ENCODE measurements at regions not wholly inside any gene's neighbourhood (a gene's known extent, or its start where the extent isn't known, plus 50 kb on each side); places are given as distances from the start of the nearest gene placed in this dataset.

- DNase-seq (ENCODE audit: low spot score) = no peak
Measured at GRCh38 chr14:71287567-71287966, 380.3 kb downstream of the PCNX1 start.

- DNase-seq (ENCODE audit: low spot score) = no peak
Measured at GRCh38 chr14:71289536-71289935, 382.3 kb downstream of the PCNX1 start.

- DNase-seq (ENCODE audit: low spot score) = no peak
Measured at GRCh38 chr14:71290301-71290700, 383.0 kb downstream of the PCNX1 start.

DNA sequence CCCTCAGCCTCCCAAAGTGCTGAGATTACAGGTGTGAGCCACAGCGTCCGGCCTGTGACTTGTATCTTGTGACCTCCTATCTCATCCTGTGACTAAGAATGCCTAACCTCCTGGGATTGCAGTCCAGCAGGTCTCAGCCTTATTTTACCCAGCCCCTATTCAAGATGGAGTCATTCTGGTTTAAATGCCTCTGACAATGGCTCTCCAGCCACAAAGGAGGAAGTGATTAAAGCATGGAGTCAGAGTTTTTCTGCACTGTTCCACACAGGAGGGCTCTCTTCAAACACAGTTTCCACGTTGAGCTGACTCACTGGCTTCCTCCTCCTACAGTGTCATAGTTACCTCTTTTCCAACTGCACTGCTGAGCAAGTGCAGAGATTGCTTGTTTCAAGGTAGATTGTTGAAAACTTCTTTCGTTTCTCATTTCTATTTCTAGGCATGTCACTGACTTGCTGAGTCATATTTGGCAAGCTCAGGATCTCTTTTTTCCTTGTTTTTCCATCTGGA is 383.8 kb downstream of the PCNX1 start:
- DNase-seq (ENCODE audit: low spot score) = no peak

GRCh38 chr14:71296184-71296583 is 388.9 kb downstream of the PCNX1 start:
- DNase-seq (ENCODE audit: low spot score) = no peak

GRCh38 chr14:71300566-71301330 is 393.5 kb downstream of the PCNX1 start:
- no peak for DNase-seq (ENCODE audit: low spot score)

- DNase-seq (ENCODE audit: low spot score) = no peak
Measured at GRCh38 chr14:71301611-71302010, 394.4 kb downstream of the PCNX1 start.

- no peak for DNase-seq (ENCODE audit: low spot score)
Measured at GRCh38 chr14:71304690-71305089, 397.4 kb downstream of the PCNX1 start.

DNA sequence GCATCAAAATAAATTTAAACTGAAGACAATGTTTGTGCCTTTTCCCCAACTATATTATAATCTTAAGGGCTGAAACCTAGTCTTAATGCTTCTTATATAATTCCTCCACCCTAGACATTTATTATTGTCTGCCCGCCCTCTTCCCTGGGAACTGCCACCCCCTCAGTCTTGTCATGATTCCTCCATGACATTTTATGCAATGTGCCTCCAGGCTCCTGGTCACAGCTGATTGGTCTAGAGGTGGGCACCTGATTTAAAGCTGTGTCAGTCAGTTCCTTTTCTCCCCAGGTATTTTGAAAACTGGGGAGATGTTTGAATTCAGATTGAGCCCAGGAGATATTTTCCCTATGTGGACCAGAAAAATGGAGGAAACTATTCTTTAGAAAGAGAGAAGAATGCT is 401.4 kb downstream of the PCNX1 start:
- DNase-seq (ENCODE audit: low spot score) = no peak

DNA sequence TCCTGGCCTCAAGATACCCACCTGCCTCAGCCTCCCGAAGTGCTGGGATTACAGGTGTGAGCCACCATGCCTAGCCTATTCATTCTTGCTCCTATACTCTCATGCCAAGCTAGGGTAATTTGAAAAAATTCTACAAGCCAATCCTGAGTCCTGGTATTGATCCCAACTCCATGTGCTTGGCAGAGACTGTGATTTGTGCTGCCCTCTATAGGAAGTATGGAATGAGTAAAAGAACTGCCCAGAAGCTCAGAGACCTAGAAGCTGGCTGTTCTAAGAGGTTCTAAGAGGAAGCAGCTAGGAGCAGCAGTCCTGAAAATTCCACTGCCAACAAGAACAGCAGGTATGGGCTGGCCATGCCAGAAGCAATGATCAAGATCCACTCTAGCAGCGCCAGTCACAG is 402.5 kb downstream of the PCNX1 start:
- no peak for DNase-seq (ENCODE audit: low spot score)

- DNase-seq (ENCODE audit: low spot score) = no peak
Measured at GRCh38 chr14:71311061-71311460, 403.8 kb downstream of the PCNX1 start.

- DNase-seq (ENCODE audit: low spot score) = no peak
Measured at GRCh38 chr14:71314717-71315116, 407.5 kb downstream of the PCNX1 start.

DNA sequence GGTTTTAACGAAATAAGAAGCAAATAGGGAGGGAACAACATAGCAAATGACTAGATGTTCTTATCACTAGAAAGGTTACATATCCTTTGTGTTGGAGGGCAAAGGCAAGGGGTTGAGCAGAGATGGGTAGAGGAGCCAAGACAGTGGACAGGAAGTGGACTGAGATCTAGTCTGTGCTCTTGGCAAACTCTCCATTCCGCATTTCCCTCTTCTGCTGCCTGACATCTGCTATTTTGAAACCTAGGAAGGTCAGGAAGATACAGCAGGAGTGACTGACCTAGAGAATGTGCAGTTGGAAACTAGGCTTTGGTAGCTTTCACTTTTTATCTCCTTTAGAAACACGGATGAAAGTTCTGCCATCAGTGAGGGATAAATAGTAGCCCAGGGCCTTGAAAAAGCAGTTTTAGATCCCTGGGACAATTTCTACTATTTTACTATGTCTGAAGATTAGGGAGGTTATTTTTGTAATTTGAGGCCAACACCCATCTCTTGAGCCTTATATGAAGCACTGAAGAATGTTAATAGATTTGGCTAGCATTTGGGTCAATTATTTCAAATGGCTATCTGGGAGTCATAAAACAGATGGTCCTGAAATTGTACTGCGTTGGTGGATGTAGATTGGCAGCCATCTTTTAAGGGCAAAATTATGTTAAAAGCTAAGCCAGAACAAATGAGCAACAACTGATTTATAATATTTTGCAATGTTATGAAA is 410.3 kb downstream of the PCNX1 start:
- no peak for DNase-seq (ENCODE audit: low spot score)

- DNase-seq (ENCODE audit: low spot score) = no peak
Measured at GRCh38 chr14:71318097-71318459, 410.8 kb downstream of the PCNX1 start.

DNA sequence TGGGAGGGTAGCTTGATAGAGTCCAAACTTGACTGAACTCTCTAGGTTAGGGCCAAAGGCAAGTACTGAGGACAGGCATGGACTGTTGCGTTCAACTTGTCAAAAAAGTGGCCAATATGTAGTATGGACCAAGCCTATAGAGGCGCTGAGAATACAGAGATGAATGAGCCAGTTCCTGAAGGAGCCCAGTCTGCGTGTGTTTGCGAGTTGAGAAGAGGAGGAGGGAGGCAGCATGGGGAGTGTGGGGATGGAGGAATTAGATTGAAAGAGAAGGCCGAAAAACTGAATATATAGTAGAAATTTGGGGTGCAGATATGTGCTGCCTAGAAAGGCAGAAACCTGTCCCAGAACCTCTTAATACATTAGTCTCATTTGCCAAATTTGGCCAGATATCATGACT is 412.4 kb downstream of the PCNX1 start:
- peak; percentile 32 for DNase-seq (ENCODE audit: low spot score)

- DNase-seq (ENCODE audit: low spot score) = peak; percentile 97
Measured at GRCh38 chr14:71320107-71320733, 413.0 kb downstream of the PCNX1 start, which contains the start of gene SIPA1L1. SIPA1L1 (plus strand) TSS chr14:71320476.

DNA sequence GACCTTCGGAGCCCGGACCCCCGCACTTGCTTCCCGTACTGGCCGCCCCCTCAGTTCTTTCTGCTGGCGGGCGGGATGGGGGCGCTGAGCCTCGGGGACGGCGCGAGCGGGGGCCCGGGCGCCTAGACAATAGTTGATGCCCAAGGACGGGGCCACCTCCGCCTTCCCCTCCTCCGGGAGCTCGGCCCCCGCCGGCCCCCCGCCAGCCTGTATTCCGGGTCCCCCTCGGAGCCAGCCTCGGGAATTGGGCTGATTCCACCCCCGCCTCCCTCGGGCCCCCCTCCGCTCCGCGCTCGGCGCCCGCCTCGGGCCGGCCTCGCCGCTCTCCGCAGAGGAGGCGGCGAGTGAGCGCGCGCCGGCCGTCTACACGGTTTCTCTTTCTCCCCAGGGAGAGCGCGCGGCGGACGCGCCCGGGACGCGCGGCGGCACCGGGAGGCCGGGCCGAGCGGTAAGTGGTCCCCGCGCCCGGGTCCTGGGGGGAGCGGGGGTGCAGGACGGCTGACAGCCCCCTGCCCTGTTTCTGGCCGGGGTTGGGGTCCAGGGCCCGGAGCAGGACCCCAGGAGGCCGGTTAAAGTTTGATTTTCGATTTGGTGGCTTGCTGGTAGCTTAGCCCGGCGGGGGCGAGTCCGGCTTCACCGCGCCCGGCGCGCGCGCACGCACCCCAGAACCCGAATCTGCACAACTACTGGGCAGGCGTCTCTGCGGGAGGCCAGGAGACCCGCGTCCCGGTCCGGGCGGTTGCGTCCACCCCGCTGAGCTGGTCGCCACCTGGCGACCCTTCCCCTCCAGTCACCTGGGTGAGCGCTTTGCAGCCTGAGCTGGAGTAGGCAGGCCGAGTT is 413.7 kb downstream of the PCNX1 start:
- DNase-seq (ENCODE audit: low spot score) = peak; percentile 30

DNA sequence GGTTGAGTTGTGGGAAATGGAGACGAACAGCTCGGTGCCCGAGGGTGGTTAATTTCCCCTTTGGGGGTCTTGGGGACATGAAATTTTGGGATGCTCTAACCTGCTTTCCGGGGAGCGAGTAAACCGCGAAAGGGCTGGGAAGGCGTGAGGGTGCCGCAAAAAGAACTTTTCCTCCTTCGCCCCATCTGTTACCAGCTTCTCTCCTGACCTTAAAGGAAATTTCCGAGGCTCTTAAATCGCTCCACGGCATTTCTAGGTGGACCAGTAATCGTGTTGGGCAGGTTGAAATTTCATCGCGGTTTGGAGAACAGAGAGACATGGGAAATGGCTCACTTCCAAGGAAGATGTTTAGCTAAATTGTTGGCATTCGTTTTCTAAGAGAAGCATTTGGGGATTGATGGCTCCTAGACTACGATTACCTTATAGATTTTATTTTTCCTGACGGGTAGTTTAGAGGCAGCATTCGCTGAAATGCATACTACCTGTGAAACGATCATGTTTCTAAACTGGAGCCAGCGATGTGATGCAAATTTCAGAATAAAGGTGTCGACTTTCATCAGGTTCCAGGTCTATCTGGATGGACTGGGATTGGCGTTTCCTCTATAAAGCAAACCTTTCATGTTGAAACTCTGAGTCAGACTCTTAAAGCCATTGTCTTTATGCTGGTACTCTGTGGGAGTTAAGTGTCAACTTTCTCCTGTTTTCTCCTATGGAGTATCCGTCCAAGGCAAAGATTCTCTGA is 414.5 kb downstream of the PCNX1 start:
- no peak for DNase-seq (ENCODE audit: low spot score)

DNA sequence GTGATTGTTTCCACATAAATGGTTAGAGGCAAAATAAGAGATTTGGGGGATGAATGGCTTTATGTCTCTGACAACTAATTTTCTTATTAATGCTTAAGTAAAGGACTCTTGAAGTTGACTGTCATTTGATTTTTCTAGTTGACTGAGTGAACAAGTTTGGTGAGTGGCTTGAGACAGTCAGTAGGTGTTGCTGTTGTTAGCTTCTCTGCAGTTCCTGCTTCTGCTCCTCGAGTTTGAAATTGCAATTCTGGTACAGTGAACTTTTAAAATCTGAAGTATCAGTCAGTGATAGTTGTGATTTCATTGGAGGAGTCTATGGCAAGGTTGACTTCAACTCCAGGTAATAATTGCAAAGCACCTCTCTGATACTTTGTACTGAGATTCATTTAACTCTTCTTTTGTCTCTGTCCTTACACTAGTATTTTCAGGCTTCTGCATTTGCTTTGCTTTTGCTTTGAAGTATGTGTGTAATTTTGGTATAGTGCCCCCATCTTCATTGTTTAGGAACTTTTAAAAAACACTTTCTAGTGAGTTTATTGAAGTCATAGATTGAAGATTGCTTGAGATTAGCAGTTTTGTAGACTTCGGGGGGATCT is 415.5 kb downstream of the PCNX1 start:
- DNase-seq (ENCODE audit: low spot score) = no peak

DNA sequence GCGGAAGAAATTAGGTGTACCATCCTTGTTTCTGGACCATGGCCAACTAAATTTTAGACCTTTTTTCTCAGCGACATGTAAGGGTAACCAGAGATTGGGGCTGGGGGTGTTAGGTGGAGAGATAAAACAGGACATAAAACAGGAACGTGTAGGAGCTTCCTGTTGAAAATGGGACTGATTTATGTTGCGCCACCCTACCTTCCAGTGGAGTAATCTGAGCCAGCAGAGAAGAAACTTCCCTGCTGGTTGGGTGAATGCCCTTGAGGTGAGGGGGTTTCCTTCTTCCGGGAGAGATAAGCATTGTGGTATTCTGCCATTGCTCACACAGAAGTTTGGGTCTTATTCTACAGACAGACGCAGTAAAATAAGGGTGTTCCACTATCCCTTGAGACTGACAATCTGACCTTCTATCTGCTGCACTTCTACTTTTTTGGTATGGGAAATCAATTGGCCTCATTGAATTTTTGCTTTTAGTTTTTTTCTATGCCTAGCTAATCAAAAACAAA is 417.6 kb downstream of the PCNX1 start:
- DNase-seq (ENCODE audit: low spot score) = no peak

All from SK-N-DZ (cell line).